Karpas-422 (cell line): ENCODE measurements at regions not wholly inside any gene's neighbourhood (a gene's known extent, or its start where the extent isn't known, plus 50 kb on each side); places are given as distances from the start of the nearest gene placed in this dataset.

Experiments used
- DNase-seq: peaks from one replicate; pipeline ENCODE4 v3.0.0-alpha.2; 2015
- H2AFZ ChIP-seq: fragments of 200-600 bp; sonication (generic); 2 replicates; pipeline ENCODE4 v1.6.1; 2014; ENCODE audit warnings: antibody characterized with exemption, low read length, mixed read lengths
- H3K27ac ChIP-seq: fragments of 200-600 bp; sonication (generic); 2 replicates; pipeline ENCODE4 v1.5.1; 2014; ENCODE audit warnings: mild to moderate bottlenecking, low read length, moderate library complexity
- H3K27me3 ChIP-seq: fragments of 200-600 bp; sonication (generic); 2 replicates; pipeline ENCODE4 v1.6.1; 2014; ENCODE audit warnings: low read length, mixed read lengths
- H3K36me3 ChIP-seq: fragments of 200-600 bp; sonication (generic); 2 replicates; pipeline ENCODE4 v1.6.1; 2014; ENCODE audit warnings: low read length, mixed read lengths; ENCODE audit not compliant: insufficient read depth
- H3K4me1 ChIP-seq: fragments of 200-600 bp; sonication (generic); 2 replicates; pipeline ENCODE4 v1.6.1; 2014; ENCODE audit warnings: mild to moderate bottlenecking, low read length, mixed read lengths
- H3K4me2 ChIP-seq: fragments of 200-600 bp; sonication (generic); 2 replicates; pipeline ENCODE4 v1.6.1; 2014; ENCODE audit warnings: low read length, low read depth, mild to moderate bottlenecking; ENCODE audit not compliant: poor library complexity, severe bottlenecking
- H3K4me3 ChIP-seq: fragments of 200-600 bp; sonication (generic); 2 replicates; pipeline ENCODE4 v1.5.1; 2014; ENCODE audit warnings: mild to moderate bottlenecking, antibody characterized with exemption, low read length, mixed read lengths
- H3K79me2 ChIP-seq: fragments of 200-600 bp; sonication (generic); 2 replicates; pipeline ENCODE4 v1.6.1; 2014; ENCODE audit warnings: mild to moderate bottlenecking, low read length, mixed read lengths
- H3K9ac ChIP-seq: fragments of 200-600 bp; sonication (generic); 2 replicates; pipeline ENCODE4 v1.6.0; 2014; ENCODE audit warnings: low read length
- H3K9me2 ChIP-seq: fragments of 200-600 bp; sonication (generic), shearing (Covaris generic); replicated peaks from 2 replicates; pipeline ENCODE4 v1.6.0; 2014; ENCODE audit warnings: mild to moderate bottlenecking, low read length, moderate library complexity; ENCODE audit not compliant: insufficient read depth
- H3K9me3 ChIP-seq: fragments of 300-700, 200-600 bp; sonication (generic); 2 replicates; pipeline ENCODE4 v1.6.1; 2014; ENCODE audit warnings: low read length, mixed read lengths
- H4K20me1 ChIP-seq: fragments of 200-600 bp; sonication (generic); 2 replicates; pipeline ENCODE4 v1.6.1; 2014; ENCODE audit warnings: mild to moderate bottlenecking, antibody characterized with exemption, low read length, low read depth; ENCODE audit not compliant: insufficient read depth

- H3K9me3 ChIP-seq = peaks cover 8% of the 10 kb centered on the region
- no peaks in the 10 kb centered on the region for H3K36me3 ChIP-seq
- peaks cover 7% of the 10 kb centered on the region; the same call in 1 of the 2 replicates for H3K27me3 ChIP-seq
- H3K79me2 ChIP-seq = no peaks in the 10 kb centered on the region
- H3K4me1 ChIP-seq = no peaks in the 10 kb centered on the region
- no peaks in the 10 kb centered on the region for H3K9me2 ChIP-seq
- H3K4me3 ChIP-seq = no peak overlapping the region
- H3K27ac ChIP-seq = no peak overlapping the region
- DNase-seq = no peak
- no peaks in the 10 kb centered on the region for H4K20me1 ChIP-seq
- H2AFZ ChIP-seq = no peak overlapping the region
- no peak overlapping the region for H3K9ac ChIP-seq
- no peak overlapping the region for H3K4me2 ChIP-seq
Observed at GRCh38 chr10:119996944-119997343, 104.4 kb downstream of the SEC23IP start.

- Histone ChIP-seq H3K9me3 (peaks cover 8% of the 10 kb centered on the region), H3K27ac (no peak overlapping the region), H3K4me3 (no peak overlapping the region), H2AFZ (no peak overlapping the region), H4K20me1 (no peaks in the 10 kb centered on the region), H3K9me2 (no peaks in the 10 kb centered on the region), H3K4me2 (no peak overlapping the region), H3K4me1 (no peaks in the 10 kb centered on the region), H3K36me3 (no peaks in the 10 kb centered on the region), H3K27me3 (peaks cover 7% of the 10 kb centered on the region; the same call in 1 of the 2 replicates), H3K9ac (no peak overlapping the region), H3K79me2 (no peaks in the 10 kb centered on the region)
- DNase-seq = no peak
Observed at GRCh38 chr10:119997429-119997828, 104.9 kb downstream of the SEC23IP start.

GRCh38 chr10:120002785-120003184 lies 110.3 kb downstream of the SEC23IP start:
- Histone ChIP-seq H3K4me1 (no peaks in the 10 kb centered on the region), H3K79me2 (no peaks in the 10 kb centered on the region), H3K36me3 (no peaks in the 10 kb centered on the region), H3K27me3 (no peaks in the 10 kb centered on the region), H3K4me3 (no peak overlapping the region), H2AFZ (no peak overlapping the region), H3K9me2 (no peaks in the 10 kb centered on the region), H3K9me3 (no peaks in the 10 kb centered on the region), H3K27ac (no peak overlapping the region), H3K4me2 (no peak overlapping the region), H4K20me1 (no peaks in the 10 kb centered on the region), H3K9ac (no peak overlapping the region)
- DNase-seq = no peak

GRCh38 chr10:120005207-120006201 lies 113.0 kb downstream of the SEC23IP start:
- Histone ChIP-seq H3K9me2 (no peaks in the 10 kb centered on the region), H3K9me3 (no peaks in the 10 kb centered on the region), H3K27me3 (no peaks in the 10 kb centered on the region), H4K20me1 (no peaks in the 10 kb centered on the region), H3K36me3 (no peaks in the 10 kb centered on the region), H3K27ac (no peak overlapping the region), H3K9ac (no peak overlapping the region), H3K79me2 (no peaks in the 10 kb centered on the region), H3K4me1 (no peaks in the 10 kb centered on the region), H2AFZ (no peak overlapping the region), H3K4me3 (no peak overlapping the region), H3K4me2 (no peak overlapping the region)
- no peak for DNase-seq

GRCh38 chr10:120007261-120007660 lies 114.7 kb downstream of the SEC23IP start:
- Histone ChIP-seq H3K79me2 (no peaks in the 10 kb centered on the region), H3K9me2 (no peaks in the 10 kb centered on the region), H3K4me3 (no peak overlapping the region), H3K9me3 (no peaks in the 10 kb centered on the region), H3K27me3 (no peaks in the 10 kb centered on the region), H2AFZ (no peak overlapping the region), H3K4me2 (no peak overlapping the region), H4K20me1 (no peaks in the 10 kb centered on the region), H3K27ac (no peak overlapping the region), H3K4me1 (no peaks in the 10 kb centered on the region), H3K9ac (no peak overlapping the region), H3K36me3 (no peaks in the 10 kb centered on the region)
- no peak for DNase-seq

- H3K27me3 ChIP-seq = no peaks in the 10 kb centered on the region
- no peaks in the 10 kb centered on the region for H4K20me1 ChIP-seq
- no peaks in the 10 kb centered on the region for H3K9me3 ChIP-seq
- no peak overlapping the region for H3K4me2 ChIP-seq
- H3K27ac ChIP-seq = no peak overlapping the region
- no peak for DNase-seq
- H3K79me2 ChIP-seq = no peaks in the 10 kb centered on the region
- no peaks in the 10 kb centered on the region for H3K9me2 ChIP-seq
- H3K4me1 ChIP-seq = peaks cover 16% of the 10 kb centered on the region
- H3K36me3 ChIP-seq = no peaks in the 10 kb centered on the region
- H3K9ac ChIP-seq = no peak overlapping the region
- no peak overlapping the region for H2AFZ ChIP-seq
- no peak overlapping the region for H3K4me3 ChIP-seq
Observed at GRCh38 chr10:120011359-120012130, 119.0 kb downstream of the SEC23IP start.

- H3K9me2 ChIP-seq = no peaks in the 10 kb centered on the region
- no peaks in the 10 kb centered on the region for H4K20me1 ChIP-seq
- no peaks in the 10 kb centered on the region for H3K36me3 ChIP-seq
- no peak overlapping the region for H2AFZ ChIP-seq
- H3K27me3 ChIP-seq = no peaks in the 10 kb centered on the region
- no peak overlapping the region for H3K9ac ChIP-seq
- no peaks in the 10 kb centered on the region for H3K79me2 ChIP-seq
- peaks cover 18% of the 10 kb centered on the region for H3K4me1 ChIP-seq
- no peak for DNase-seq
- no peak overlapping the region for H3K4me3 ChIP-seq
- H3K27ac ChIP-seq = no peak overlapping the region
- no peaks in the 10 kb centered on the region for H3K9me3 ChIP-seq
- no peak overlapping the region for H3K4me2 ChIP-seq
Observed at GRCh38 chr10:120012131-120012400, 119.5 kb downstream of the SEC23IP start.

GRCh38 chr10:120012566-120012965 lies 120.0 kb downstream of the SEC23IP start:
- no peak overlapping the region for H2AFZ ChIP-seq
- H3K79me2 ChIP-seq = no peaks in the 10 kb centered on the region
- H3K4me2 ChIP-seq = no peak overlapping the region
- no peaks in the 10 kb centered on the region for H3K36me3 ChIP-seq
- no peak overlapping the region for H3K9ac ChIP-seq
- no peaks in the 10 kb centered on the region for H3K9me3 ChIP-seq
- no peak for DNase-seq
- no peaks in the 10 kb centered on the region for H4K20me1 ChIP-seq
- no peaks in the 10 kb centered on the region for H3K9me2 ChIP-seq
- no peaks in the 10 kb centered on the region for H3K27me3 ChIP-seq
- no peak overlapping the region for H3K4me3 ChIP-seq
- peaks cover 18% of the 10 kb centered on the region for H3K4me1 ChIP-seq
- H3K27ac ChIP-seq = no peak overlapping the region
